HG02588 (cell line): ENCODE measurements at regions not wholly inside any gene's neighbourhood (a gene's known extent, or its start where the extent isn't known, plus 50 kb on each side); places are given as distances from the start of the nearest gene placed in this dataset.
"Not testable (repeated sequence)": the region's sequence is repeated elsewhere in the genome, so short reads cannot be mapped to it uniquely, and the experiment has no call there.

Experiments
- ATAC-seq: cut with Tn5 transposase; IDR thresholded peaks from one replicate; pipeline ENCODE4 v1.9.1; 2021; ENCODE audit warnings: mild to moderate bottlenecking, moderate library complexity; ENCODE audit not compliant: unreplicated experiment

GRCh38 chr6:14511061-14511586 is 393.6 kb downstream of the CD83 start:
- no peak for ATAC-seq

- no peak for ATAC-seq
Measured at GRCh38 chr6:14512246-14512645, 394.7 kb downstream of the CD83 start.

GRCh38 chr6:14513496-14514393 is 396.2 kb downstream of the CD83 start:
- no peak for ATAC-seq

GRCh38 chr6:14516956-14517355 is 399.4 kb downstream of the CD83 start:
- ATAC-seq = no peak

GRCh38 chr6:14517516-14518105 is 400.0 kb downstream of the CD83 start:
- ATAC-seq = no peak

- no peak for ATAC-seq
Measured at GRCh38 chr6:14518515-14519217, 401.1 kb downstream of the CD83 start.

- ATAC-seq = no peak
Measured at GRCh38 chr6:14520029-14520428, 402.5 kb downstream of the CD83 start.

GRCh38 chr6:14520536-14520935 is 403.0 kb downstream of the CD83 start:
- ATAC-seq = no peak

GRCh38 chr6:14521141-14521540 is 403.6 kb downstream of the CD83 start:
- no peak for ATAC-seq

GRCh38 chr6:14521861-14522260 is 404.3 kb downstream of the CD83 start:
- ATAC-seq = not testable (repeated sequence)

- ATAC-seq = no peak
Measured at GRCh38 chr6:14524319-14524718, 406.7 kb downstream of the CD83 start.

- ATAC-seq = no peak
Measured at GRCh38 chr6:14530385-14530784, 412.8 kb downstream of the CD83 start.

- no peak for ATAC-seq
Measured at GRCh38 chr6:14533446-14533845, 415.9 kb downstream of the CD83 start.

GRCh38 chr6:14537030-14537429 is 419.5 kb downstream of the CD83 start:
- ATAC-seq = no peak

- no peak for ATAC-seq
Measured at GRCh38 chr6:14540276-14540675, 422.7 kb downstream of the CD83 start.

- ATAC-seq = no peak
Measured at GRCh38 chr6:14540810-14541540, 423.4 kb downstream of the CD83 start.

GRCh38 chr6:14542670-14543366 is 425.2 kb downstream of the CD83 start:
- ATAC-seq = peak; percentile 82

GRCh38 chr6:14543971-14544585 is 426.5 kb downstream of the CD83 start:
- no peak for ATAC-seq

- no peak for ATAC-seq
Measured at GRCh38 chr6:14544666-14545065, 427.1 kb downstream of the CD83 start.

GRCh38 chr6:14545496-14545895 is 427.9 kb downstream of the CD83 start:
- no peak for ATAC-seq
